ENCODE measurements at regions not wholly inside any gene's neighbourhood (a gene's known extent, or its start where the extent isn't known, plus 50 kb on each side); places are given as distances from the start of the nearest gene placed in this dataset.

DNA sequence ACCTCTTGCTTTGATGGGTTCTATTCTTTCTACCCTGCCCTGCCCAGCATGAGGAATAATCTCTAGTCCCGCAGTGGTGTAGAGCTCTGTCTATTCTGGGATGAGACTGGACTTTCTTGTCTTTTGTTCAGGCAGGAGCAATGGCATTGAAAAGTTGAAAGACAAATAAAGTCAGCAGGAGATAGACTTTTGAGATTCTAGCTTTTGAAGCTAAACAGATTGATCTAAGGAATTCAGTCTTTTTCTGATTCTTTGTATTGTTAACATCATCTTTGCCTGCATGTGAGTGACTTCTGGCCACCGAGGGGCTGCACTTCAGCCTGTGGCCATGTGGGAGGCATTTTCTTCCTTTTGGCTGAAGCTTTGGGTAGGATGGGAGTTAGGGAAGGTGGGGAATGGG lies 132.4 kb downstream of the MRPL57 start:
- TF ChIP-seq ISL1 (CRISPR knock-in tag; IDR thresholded peaks at IDR 0.05) (no peak), CREB5 (CRISPR knock-in tag; IDR thresholded peaks at IDR 0.05; ENCODE audit: low read depth) (no peak)
